PC-9 (cell line): ENCODE measurements at regions not wholly inside any gene's neighbourhood (a gene's known extent, or its start where the extent isn't known, plus 50 kb on each side); places are given as distances from the start of the nearest gene placed in this dataset.

ENCODE experiments used
- BruUV-seq: library from RNA; stranded (reverse); fragments of 400-500 nt; replicated peaks from 2 replicates; lab custom pipeline; 2021; lab: Mats Ljungman, UMichigan
- CTCF ChIA-PET: fragments of 300-600 bp; sonication (Branson Sonifier 250); formaldehyde crosslinking; loops from one replicate; lab custom pipeline; 2022; ENCODE audit warnings: antibody characterized with exemption; lab: Charles Lee
- POLR2A ChIA-PET: fragments of 300-600 bp; sonication (Branson Sonifier 250); formaldehyde crosslinking; loops from one replicate; lab custom pipeline; 2022; ENCODE audit warnings: antibody characterized with exemption; ENCODE audit not compliant: unreplicated experiment; lab: Charles Lee
- DNase-seq, 2 experiments: peaks; one replicate each; pipeline versions ENCODE4 v3.0.0 to v3.0.0-alpha.2; 2015 to 2022; ENCODE audit warnings: mixed read lengths in 1 of 2
- H2AFZ ChIP-seq: fragments of 200-600 bp; sonication (generic); 2 replicates; pipeline ENCODE4 v1.8.1; 2017; ENCODE audit warnings: antibody characterized with exemption
- H3F3A ChIP-seq: fragments of 200-600 bp; sonication (generic); 2 replicates; pipeline ENCODE4 v1.8.1; 2017; ENCODE audit warnings: antibody characterized with exemption, mild to moderate bottlenecking, low read depth; ENCODE audit not compliant: insufficient read depth
- H3K27ac ChIP-seq: fragments of 200-600 bp; sonication (generic); 2 replicates; pipeline ENCODE4 v1.6.1; 2016; ENCODE audit warnings: mixed run types
- H3K27me3 ChIP-seq: fragments of 200-600 bp; sonication (generic); 2 replicates; pipeline ENCODE4 v1.6.1; 2016; ENCODE audit warnings: low read depth, mixed run types; ENCODE audit not compliant: insufficient read depth
- H3K36me3 ChIP-seq: fragments of 200-600 bp; sonication (generic); 2 replicates; pipeline ENCODE4 v1.6.1; 2016; ENCODE audit warnings: low read depth, mixed run types
- H3K4me1 ChIP-seq: fragments of 200-600 bp; sonication (generic); replicated peaks from 2 replicates; pipeline ENCODE4 v1.6.1; 2016; ENCODE audit warnings: mixed run types; ENCODE audit not compliant: insufficient read depth
- H3K4me2 ChIP-seq: fragments of 200-600 bp; sonication (generic); 2 replicates; pipeline ENCODE4 v1.6.1; 2017; ENCODE audit warnings: mixed run types
- H3K4me3 ChIP-seq: fragments of 200-600 bp; sonication (generic); 2 replicates; pipeline ENCODE4 v1.6.1; 2016; ENCODE audit warnings: mixed run types
- H3K79me2 ChIP-seq: fragments of 200-600 bp; sonication (generic); 2 replicates; pipeline ENCODE4 v1.6.1; 2017; ENCODE audit warnings: low read depth, mixed run types
- H3K9me2 ChIP-seq: fragments of 200-600 bp; sonication (generic); 2 replicates; pipeline ENCODE4 v1.8.1; 2017; ENCODE audit warnings: mild to moderate bottlenecking; ENCODE audit not compliant: insufficient read depth
- H3K9me3 ChIP-seq: fragments of 200-600 bp; sonication (generic); 2 replicates; pipeline ENCODE4 v1.8.1; 2016; ENCODE audit warnings: low read depth; ENCODE audit not compliant: insufficient read depth
- H4K20me1 ChIP-seq: fragments of 200-600 bp; sonication (generic); 2 replicates; pipeline ENCODE4 v1.8.1; 2017; ENCODE audit not compliant: insufficient read depth
- EZH2 ChIP-seq: fragments of 200-600 bp; sonication (generic); IDR thresholded peaks from 2 replicates; pipeline ENCODE4 v1.8.0; 2017; ENCODE audit warnings: antibody characterized with exemption, low read depth
- intact Hi-C: fragments of 100-400 bp; cut with micrococcal nuclease; formaldehyde crosslinking; loops from one replicate; pipeline ENCODE4 v1.10.0; 2022; ENCODE audit not compliant: unreplicated experiment
- TF ChIP-seq, protein P1 (sequence below): fragments of 200-600 bp; sonication (generic); conservative IDR thresholded peaks from 2 replicates; pipeline ENCODE4 v1.6.1; 2017; ENCODE audit warnings: mixed run types, antibody characterized with exemption, mild to moderate bottlenecking, moderate library complexity

- TF ChIP-seq, protein P1, sequence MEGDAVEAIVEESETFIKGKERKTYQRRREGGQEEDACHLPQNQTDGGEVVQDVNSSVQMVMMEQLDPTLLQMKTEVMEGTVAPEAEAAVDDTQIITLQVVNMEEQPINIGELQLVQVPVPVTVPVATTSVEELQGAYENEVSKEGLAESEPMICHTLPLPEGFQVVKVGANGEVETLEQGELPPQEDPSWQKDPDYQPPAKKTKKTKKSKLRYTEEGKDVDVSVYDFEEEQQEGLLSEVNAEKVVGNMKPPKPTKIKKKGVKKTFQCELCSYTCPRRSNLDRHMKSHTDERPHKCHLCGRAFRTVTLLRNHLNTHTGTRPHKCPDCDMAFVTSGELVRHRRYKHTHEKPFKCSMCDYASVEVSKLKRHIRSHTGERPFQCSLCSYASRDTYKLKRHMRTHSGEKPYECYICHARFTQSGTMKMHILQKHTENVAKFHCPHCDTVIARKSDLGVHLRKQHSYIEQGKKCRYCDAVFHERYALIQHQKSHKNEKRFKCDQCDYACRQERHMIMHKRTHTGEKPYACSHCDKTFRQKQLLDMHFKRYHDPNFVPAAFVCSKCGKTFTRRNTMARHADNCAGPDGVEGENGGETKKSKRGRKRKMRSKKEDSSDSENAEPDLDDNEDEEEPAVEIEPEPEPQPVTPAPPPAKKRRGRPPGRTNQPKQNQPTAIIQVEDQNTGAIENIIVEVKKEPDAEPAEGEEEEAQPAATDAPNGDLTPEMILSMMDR = no peak
- no peak for TF ChIP-seq EZH2
- BruUV-seq = no TSS peak
- DNase-seq = no peak
- no peak overlapping the region for H3K4me3 ChIP-seq
- H3K36me3 ChIP-seq = no peaks in the 10 kb centered on the region
- H4K20me1 ChIP-seq = no peaks in the 10 kb centered on the region
- no peaks in the 10 kb centered on the region for H3K9me2 ChIP-seq
- no peaks in the 10 kb centered on the region for H3K4me1 ChIP-seq
- no peak overlapping the region for H3K4me2 ChIP-seq
- no peaks in the 10 kb centered on the region for H3F3A ChIP-seq
- CTCF ChIA-PET = no interaction called here
- no peaks in the 10 kb centered on the region for H3K79me2 ChIP-seq
- intact Hi-C loops = no loop called here
- no peak overlapping the region for H3K27ac ChIP-seq
- POLR2A ChIA-PET = no interaction called here
- H3K9me3 ChIP-seq = no peaks in the 10 kb centered on the region
- H3K27me3 ChIP-seq = no peaks in the 10 kb centered on the region
- H2AFZ ChIP-seq = no peak overlapping the region
These were observed 375.9 kb upstream of the SOX5 start for GRCh38 chr12:24325331-24325730.

DNA sequence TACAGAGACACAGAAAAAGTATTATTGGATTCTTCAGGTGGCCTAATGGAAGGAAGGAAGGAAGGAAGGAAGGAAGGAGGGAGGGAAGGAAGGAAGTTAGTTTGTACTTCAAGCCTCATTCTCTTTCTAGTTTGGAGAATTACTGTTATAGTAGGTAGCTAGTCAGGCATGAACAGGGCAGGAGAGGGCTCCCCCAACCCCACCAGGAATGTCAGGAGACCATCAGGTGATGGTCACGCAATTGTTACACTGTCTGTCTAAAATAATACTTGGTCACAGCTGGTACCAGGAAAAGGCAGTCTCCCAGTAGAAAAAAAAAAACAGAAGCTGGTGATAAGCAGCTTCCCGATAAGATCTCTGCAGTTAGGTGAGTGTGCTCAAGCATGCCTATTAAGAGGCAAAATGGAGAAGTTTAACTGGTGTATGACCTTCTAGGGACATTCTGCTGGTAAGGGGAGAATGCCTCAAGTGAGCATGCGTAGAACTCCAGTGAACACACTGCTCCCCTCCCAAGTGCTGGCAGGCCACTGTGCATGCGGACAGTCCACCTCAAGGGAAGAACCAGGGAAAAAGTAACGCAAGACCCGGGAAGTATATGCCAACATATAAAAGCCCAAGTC lies 358.4 kb upstream of the SOX5 start:
- DNase-seq = no peak
- H3K27ac ChIP-seq = no peak overlapping the region
- no peaks in the 10 kb centered on the region for H3K4me1 ChIP-seq
- no peaks in the 10 kb centered on the region for H3K9me2 ChIP-seq
- H3K79me2 ChIP-seq = no peaks in the 10 kb centered on the region
- intact Hi-C loops = no loop called here
- H2AFZ ChIP-seq = no peak overlapping the region
- H3K4me3 ChIP-seq = no peak overlapping the region
- H4K20me1 ChIP-seq = no peaks in the 10 kb centered on the region; the same call in 1 of the 2 replicates
- no TSS peak for BruUV-seq
- H3F3A ChIP-seq = no peaks in the 10 kb centered on the region
- H3K9me3 ChIP-seq = no peaks in the 10 kb centered on the region
- H3K4me2 ChIP-seq = no peak overlapping the region
- ChIA-PET CTCF (no interaction called here), POLR2A (no interaction called here)
- no peaks in the 10 kb centered on the region for H3K36me3 ChIP-seq
- H3K27me3 ChIP-seq = peaks cover 17% of the 10 kb centered on the region; the same call in 1 of the 2 replicates
- TF ChIP-seq, protein P1 = no peak
- no peak for TF ChIP-seq EZH2

GRCh38 chr12:24307153-24307552 lies 357.7 kb upstream of the SOX5 start:
- BruUV-seq = no TSS peak
- no peak overlapping the region for H3K4me2 ChIP-seq
- no peak overlapping the region for H3K4me3 ChIP-seq
- intact Hi-C loops = no loop called here
- H3K27me3 ChIP-seq = peaks cover 17% of the 10 kb centered on the region; the same call in 1 of the 2 replicates
- H2AFZ ChIP-seq = no peak overlapping the region
- no peak for TF ChIP-seq EZH2
- TF ChIP-seq, protein P1 = no peak
- no peak overlapping the region for H3K27ac ChIP-seq
- CTCF ChIA-PET = no interaction called here
- DNase-seq = no peak
- POLR2A ChIA-PET = no interaction called here
- H4K20me1 ChIP-seq = no peaks in the 10 kb centered on the region; the same call in 1 of the 2 replicates
- H3K9me3 ChIP-seq = no peaks in the 10 kb centered on the region
- H3F3A ChIP-seq = no peaks in the 10 kb centered on the region
- H3K79me2 ChIP-seq = no peaks in the 10 kb centered on the region
- H3K9me2 ChIP-seq = no peaks in the 10 kb centered on the region
- no peaks in the 10 kb centered on the region for H3K36me3 ChIP-seq
- H3K4me1 ChIP-seq = no peaks in the 10 kb centered on the region
